ENCODE measurements at regions not wholly inside any gene's neighbourhood (a gene's known extent, or its start where the extent isn't known, plus 50 kb on each side); places are given as distances from the start of the nearest gene placed in this dataset.

DNA sequence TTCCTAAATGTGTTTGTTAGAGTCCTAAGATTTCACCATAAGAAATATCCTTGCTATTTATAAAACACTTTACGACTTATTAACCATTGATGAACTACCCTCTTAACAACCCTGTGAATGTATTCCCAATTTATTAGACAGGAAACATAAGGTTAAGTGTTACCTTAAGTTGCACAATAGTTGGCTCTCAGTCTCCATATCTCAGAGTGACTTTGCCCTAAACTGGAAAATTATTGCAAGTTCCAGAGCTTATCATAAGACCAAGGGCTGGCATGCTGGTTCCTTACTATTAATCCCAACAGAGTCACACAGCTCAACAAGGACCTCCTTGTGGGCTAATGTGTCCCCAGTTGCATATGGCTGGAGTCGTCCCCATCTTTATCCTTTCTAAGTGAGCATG is 165.8 kb downstream of the INSIG2 start:
- TF ChIP-seq, protein P1, sequence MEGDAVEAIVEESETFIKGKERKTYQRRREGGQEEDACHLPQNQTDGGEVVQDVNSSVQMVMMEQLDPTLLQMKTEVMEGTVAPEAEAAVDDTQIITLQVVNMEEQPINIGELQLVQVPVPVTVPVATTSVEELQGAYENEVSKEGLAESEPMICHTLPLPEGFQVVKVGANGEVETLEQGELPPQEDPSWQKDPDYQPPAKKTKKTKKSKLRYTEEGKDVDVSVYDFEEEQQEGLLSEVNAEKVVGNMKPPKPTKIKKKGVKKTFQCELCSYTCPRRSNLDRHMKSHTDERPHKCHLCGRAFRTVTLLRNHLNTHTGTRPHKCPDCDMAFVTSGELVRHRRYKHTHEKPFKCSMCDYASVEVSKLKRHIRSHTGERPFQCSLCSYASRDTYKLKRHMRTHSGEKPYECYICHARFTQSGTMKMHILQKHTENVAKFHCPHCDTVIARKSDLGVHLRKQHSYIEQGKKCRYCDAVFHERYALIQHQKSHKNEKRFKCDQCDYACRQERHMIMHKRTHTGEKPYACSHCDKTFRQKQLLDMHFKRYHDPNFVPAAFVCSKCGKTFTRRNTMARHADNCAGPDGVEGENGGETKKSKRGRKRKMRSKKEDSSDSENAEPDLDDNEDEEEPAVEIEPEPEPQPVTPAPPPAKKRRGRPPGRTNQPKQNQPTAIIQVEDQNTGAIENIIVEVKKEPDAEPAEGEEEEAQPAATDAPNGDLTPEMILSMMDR (conservative IDR thresholded peaks at IDR 0.05) = no peak
- TF ChIP-seq ZFX (IDR thresholded peaks at IDR 0.05) = no peak
